ENCODE measurements at regions not wholly inside any gene's neighbourhood (a gene's known extent, or its start where the extent isn't known, plus 50 kb on each side); places are given as distances from the start of the nearest gene placed in this dataset.

DNA sequence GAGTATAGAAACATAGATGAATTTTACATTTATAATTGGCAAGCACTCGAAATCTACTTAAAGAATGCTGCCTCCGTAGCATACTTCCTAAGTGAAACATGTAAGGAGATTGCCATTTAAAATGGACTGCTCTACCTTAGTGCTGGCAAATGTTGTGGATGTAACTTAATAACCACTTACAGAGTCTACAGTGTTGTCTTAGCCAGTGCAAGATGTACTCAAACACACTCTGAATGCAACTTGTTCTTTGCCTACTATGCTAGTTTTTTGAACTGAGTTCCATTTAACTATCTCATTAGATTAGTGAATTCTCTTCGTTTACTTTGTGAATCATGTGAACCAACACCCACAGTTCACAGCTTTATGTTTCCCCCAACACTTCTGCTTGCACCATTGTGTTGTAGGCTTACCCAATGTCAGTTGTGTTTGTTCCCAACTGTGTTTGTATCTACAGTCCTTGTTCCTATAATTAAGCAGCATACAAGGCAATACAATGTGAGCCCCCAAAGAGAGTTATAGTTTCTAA lies 345.5 kb upstream of the LYPLAL1 start:
- TF ChIP-seq EZH2 (IDR thresholded peaks at IDR 0.05) (no peak), JUND (IDR thresholded peaks at IDR 0.05) (no peak), ELF1 (IDR thresholded peaks at IDR 0.05; ENCODE audit: borderline replicate concordance, low read depth) (no peak), EZH2phosphoT487 (IDR thresholded peaks at IDR 0.05; ENCODE audit: borderline replicate concordance) (no peak), SP1 (IDR thresholded peaks at IDR 0.05; ENCODE audit: low read depth) (no peak), SRF (IDR thresholded peaks at IDR 0.05; ENCODE audit: low read depth) (no peak), POLR2A (IDR thresholded peaks at IDR 0.05; ENCODE audit: borderline replicate concordance, extremely low read depth, insufficient read depth, insufficient read length) (no peak)
- TF ChIP-seq, protein P1, sequence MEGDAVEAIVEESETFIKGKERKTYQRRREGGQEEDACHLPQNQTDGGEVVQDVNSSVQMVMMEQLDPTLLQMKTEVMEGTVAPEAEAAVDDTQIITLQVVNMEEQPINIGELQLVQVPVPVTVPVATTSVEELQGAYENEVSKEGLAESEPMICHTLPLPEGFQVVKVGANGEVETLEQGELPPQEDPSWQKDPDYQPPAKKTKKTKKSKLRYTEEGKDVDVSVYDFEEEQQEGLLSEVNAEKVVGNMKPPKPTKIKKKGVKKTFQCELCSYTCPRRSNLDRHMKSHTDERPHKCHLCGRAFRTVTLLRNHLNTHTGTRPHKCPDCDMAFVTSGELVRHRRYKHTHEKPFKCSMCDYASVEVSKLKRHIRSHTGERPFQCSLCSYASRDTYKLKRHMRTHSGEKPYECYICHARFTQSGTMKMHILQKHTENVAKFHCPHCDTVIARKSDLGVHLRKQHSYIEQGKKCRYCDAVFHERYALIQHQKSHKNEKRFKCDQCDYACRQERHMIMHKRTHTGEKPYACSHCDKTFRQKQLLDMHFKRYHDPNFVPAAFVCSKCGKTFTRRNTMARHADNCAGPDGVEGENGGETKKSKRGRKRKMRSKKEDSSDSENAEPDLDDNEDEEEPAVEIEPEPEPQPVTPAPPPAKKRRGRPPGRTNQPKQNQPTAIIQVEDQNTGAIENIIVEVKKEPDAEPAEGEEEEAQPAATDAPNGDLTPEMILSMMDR (IDR thresholded peaks at IDR 0.05 in 2 of 3, conservative IDR thresholded peaks at IDR 0.05 in 1 of 3; ENCODE audit: borderline replicate concordance in 1 of 3, insufficient read depth in 1 of 3, low read depth in 2 of 3, low read length in 2 of 3) = no peak
